ENCODE measurements at regions not wholly inside any gene's neighbourhood (a gene's known extent, or its start where the extent isn't known, plus 50 kb on each side); places are given as distances from the start of the nearest gene placed in this dataset.

GRCh38 chr1:72643142-72643541 is 360.8 kb upstream of the NEGR1 start (continued):
- TF ChIP-seq ZNF462 (CRISPR knock-in tag; IDR thresholded peaks at IDR 0.05), result no peak
- TF ChIP-seq POLR2AphosphoS5 (IDR thresholded peaks at IDR 0.05; ENCODE audit: low read depth), result no peak
- TF ChIP-seq JUNB (IDR thresholded peaks at IDR 0.05; ENCODE audit: unreplicated experiment), result no peak
- TF ChIP-seq EZH2 (IDR thresholded peaks at IDR 0.05; ENCODE audit: low read depth, unreplicated experiment), result no peak

GRCh38 chr1:72637593-72637992 is 355.3 kb upstream of the NEGR1 start:
- Mint-ChIP-seq H3K4me3 (no peak overlapping the region), H3K27ac (peak overlapping the region; percentile 80), H3K9me3 (no peaks in the 10 kb centered on the region), H3K4me1 (peaks cover 17% of the 10 kb centered on the region), H3K36me3 (ENCODE audit: low read depth) (no peaks in the 10 kb centered on the region; the same call in 2 of the 3 replicates), H3K27me3 (ENCODE audit: insufficient read depth, low read depth, poor library complexity) (peaks cover 2% of the 10 kb centered on the region)
- H3F3A ChIP-seq (replicated peaks; ENCODE audit: low read depth), result no peaks in the 10 kb centered on the region
- H3K4me2 ChIP-seq, result no peak overlapping the region
- H2AFZ ChIP-seq, result no peak overlapping the region
- no peak for ATAC-seq
- H3K36me3 ChIP-seq (ENCODE audit: insufficient read depth), result no peaks in the 10 kb centered on the region
- no peaks in the 10 kb centered on the region for H3K27me3 ChIP-seq (ENCODE audit: insufficient read depth)
- H3K4me1 ChIP-seq (ENCODE audit: insufficient read depth), result 0 out of 2 replicates have a peak, but pooled peaks cover 6% of the 10 kb centered on the region
- no peaks in the 10 kb centered on the region for H4K20me1 ChIP-seq (replicated peaks; ENCODE audit: insufficient read depth)
- H3K79me2 ChIP-seq (replicated peaks; ENCODE audit: insufficient read depth), result no peaks in the 10 kb centered on the region
- no peak overlapping the region for H3K27ac ChIP-seq (ENCODE audit: low read depth)
- no peak overlapping the region for H3K4me3 ChIP-seq
- H3K9me2 ChIP-seq (ENCODE audit: insufficient read depth), result no peaks in the 10 kb centered on the region
- DNase-seq (ENCODE audit: low spot score), result no peak
- no peak for TF ChIP-seq JUNB (IDR thresholded peaks at IDR 0.05; ENCODE audit: unreplicated experiment)
- no peak for TF ChIP-seq EZH2 (IDR thresholded peaks at IDR 0.05; ENCODE audit: low read depth, unreplicated experiment)
- TF ChIP-seq ZNF331 (CRISPR knock-in tag; IDR thresholded peaks at IDR 0.05; ENCODE audit: low read depth), result no peak
- TF ChIP-seq ZNF114 (CRISPR knock-in tag; IDR thresholded peaks at IDR 0.05), result no peak
- no peak for TF ChIP-seq REST (IDR thresholded peaks at IDR 0.05; ENCODE audit: unreplicated experiment)
- TF ChIP-seq NANOG (IDR thresholded peaks at IDR 0.05; ENCODE audit: borderline replicate concordance), result no peak
- TF ChIP-seq CREB1 (CRISPR knock-in tag; IDR thresholded peaks at IDR 0.05; ENCODE audit: low read depth), result no peak
- TF ChIP-seq POLR2AphosphoS5 (IDR thresholded peaks at IDR 0.05; ENCODE audit: low read depth), result no peak
- no peak for TF ChIP-seq EZH2phosphoT487 (IDR thresholded peaks at IDR 0.05; ENCODE audit: unreplicated experiment)
- TF ChIP-seq STAT1 (IDR thresholded peaks at IDR 0.05; ENCODE audit: unreplicated experiment), result no peak

Data from GM23338 (cell line).